GM13977 (cell line): ENCODE measurements at regions not wholly inside any gene's neighbourhood (a gene's known extent, or its start where the extent isn't known, plus 50 kb on each side); places are given as distances from the start of the nearest gene placed in this dataset.

Experiments
- DNase-seq: peaks from one replicate; pipeline ENCODE4 v3.0.0; 2012; ENCODE audit warnings: low spot score
- CTCF ChIP-seq: IDR thresholded peaks from 2 replicates; pipeline ENCODE4 v1.5.1; 2012; ENCODE audit warnings: mild to moderate bottlenecking, control low read depth; ENCODE audit not compliant: insufficient read depth; ENCODE audit errors: extremely low read depth, missing control alignments
- in situ Hi-C: fragments of 300-500 bp; cut with MboI; formaldehyde crosslinking; loops from one replicate; pipeline ENCODE4 v1.12.0; 2022; ENCODE audit warnings: low sequenced_read_pairs, low pct_unique_long_range_greater_than_20kb, mixed read lengths, inconsistent platforms; ENCODE audit not compliant: unreplicated experiment

- in situ Hi-C loops: no loop called here
- no peak for DNase-seq
- TF ChIP-seq CTCF: no peak
Observed at GRCh38 chr4:16993956-16994840, 95.8 kb upstream of the LDB2 start.

- in situ Hi-C loops: no loop called here
- no peak for DNase-seq
- TF ChIP-seq CTCF: no peak
Observed at GRCh38 chr4:16992566-16993225, 94.3 kb upstream of the LDB2 start.

- no peak for DNase-seq
- TF ChIP-seq CTCF: no peak
- in situ Hi-C loops: no loop called here
Observed at GRCh38 chr4:16991450-16991849, 93.0 kb upstream of the LDB2 start.

GRCh38 chr4:16989371-16989770 lies 90.9 kb upstream of the LDB2 start:
- no peak for TF ChIP-seq CTCF
- DNase-seq: no peak
- in situ Hi-C loops: no loop called here

- no peak for DNase-seq
- TF ChIP-seq CTCF: no peak
- in situ Hi-C loops: no loop called here
Observed at GRCh38 chr4:16988814-16989213, 90.4 kb upstream of the LDB2 start.

- no peak for DNase-seq
- no peak for TF ChIP-seq CTCF
- in situ Hi-C loops: no loop called here
Observed at GRCh38 chr4:16977081-16977480, 78.6 kb upstream of the LDB2 start.
